Caco-2 (cell line): ENCODE measurements at regions not wholly inside any gene's neighbourhood (a gene's known extent, or its start where the extent isn't known, plus 50 kb on each side); places are given as distances from the start of the nearest gene placed in this dataset.

Experiments
- BruUV-seq: library from RNA; stranded (reverse); fragments of 400-500 nt; replicated peaks from 2 replicates; lab custom pipeline; 2021; lab: Mats Ljungman, UMichigan
- CTCF ChIA-PET: fragments of 300-600 bp; sonication (Branson Sonifier 250); formaldehyde crosslinking; loops from one replicate; lab custom pipeline; 2022; ENCODE audit warnings: antibody characterized with exemption; lab: Charles Lee
- POLR2A ChIA-PET: fragments of 300-600 bp; sonication (Branson Sonifier 250); formaldehyde crosslinking; loops from one replicate; lab custom pipeline; 2022; ENCODE audit warnings: antibody characterized with exemption; lab: Charles Lee
- DNase-seq, 2 experiments: peaks; one replicate each; pipeline versions ENCODE4 v3.0.0 to v3.0.0-alpha.2; 2020 to 2022
- H3K27me3 ChIP-seq: replicated peaks from 2 replicates; pipeline ENCODE4 v1.6.0; 2011; ENCODE audit warnings: low read length; ENCODE audit not compliant: control insufficient read depth, insufficient read depth
- H3K36me3 ChIP-seq: 2 replicates; pipeline ENCODE4 v1.5.1; 2011; ENCODE audit warnings: low read length; ENCODE audit not compliant: control insufficient read depth, insufficient read depth
- H3K4me1 ChIP-seq: fragments of 250-450 bp; sonication (Bioruptor Pico); 2 replicates; pipeline ENCODE4 v1.5.1; 2020; ENCODE audit warnings: mild to moderate bottlenecking
- H3K4me3 ChIP-seq: 2 replicates; pipeline ENCODE4 v1.5.1; 2011; ENCODE audit warnings: low read depth, mild to moderate bottlenecking, control low read depth, low read length
- H3K9me3 ChIP-seq: fragments of 250-450 bp; sonication (Bioruptor Pico); 2 replicates; pipeline ENCODE4 v1.5.1; 2020; ENCODE audit warnings: mild to moderate bottlenecking, moderate library complexity
- H3K27ac Mint-ChIP-seq: one replicate; pipeline ENCODE4 v1.8.0; 2022; ENCODE audit warnings: mixed read lengths; ENCODE audit not compliant: unreplicated experiment
- H3K27me3 Mint-ChIP-seq: one replicate; pipeline ENCODE4 v1.8.0; 2022; ENCODE audit warnings: mixed read lengths; ENCODE audit not compliant: insufficient read depth, unreplicated experiment
- H3K36me3 Mint-ChIP-seq: one replicate; pipeline ENCODE4 v1.8.0; 2022; ENCODE audit warnings: mild to moderate bottlenecking, mixed read lengths; ENCODE audit not compliant: insufficient read depth, unreplicated experiment
- H3K4me1 Mint-ChIP-seq: one replicate; pipeline ENCODE4 v1.8.0; 2022; ENCODE audit warnings: low read depth, mixed read lengths; ENCODE audit not compliant: unreplicated experiment
- H3K4me3 Mint-ChIP-seq: one replicate; pipeline ENCODE4 v1.8.0; 2022; ENCODE audit warnings: mild to moderate bottlenecking, moderate library complexity, mixed read lengths; ENCODE audit not compliant: unreplicated experiment
- H3K9me3 Mint-ChIP-seq: one replicate; pipeline ENCODE4 v1.8.0; 2022; ENCODE audit warnings: mixed read lengths; ENCODE audit not compliant: unreplicated experiment
- CTCF ChIP-seq, 2 experiments: fragments of 200-600 bp in 1 of 2; IDR thresholded peaks; 1 replicate in 1 of 2; 2 replicates in 1 of 2; pipeline versions ENCODE4 v1.5.1 to v1.8.0; 2011 to 2022; ENCODE audit warnings: antibody characterized with exemption in 1 of 2, control low read depth in 1 of 2, inconsistent platforms in 1 of 2, low read depth in 1 of 2, low read length in 1 of 2, mild to moderate bottlenecking in 1 of 2, moderate library complexity in 1 of 2; ENCODE audit not compliant: insufficient read depth in 1 of 2, severe bottlenecking in 1 of 2, unreplicated experiment in 1 of 2
- intact Hi-C: fragments of 100-400 bp; cut with micrococcal nuclease; formaldehyde crosslinking; loops from one replicate; pipeline ENCODE4 v1.10.0; 2022; ENCODE audit not compliant: unreplicated experiment

DNA sequence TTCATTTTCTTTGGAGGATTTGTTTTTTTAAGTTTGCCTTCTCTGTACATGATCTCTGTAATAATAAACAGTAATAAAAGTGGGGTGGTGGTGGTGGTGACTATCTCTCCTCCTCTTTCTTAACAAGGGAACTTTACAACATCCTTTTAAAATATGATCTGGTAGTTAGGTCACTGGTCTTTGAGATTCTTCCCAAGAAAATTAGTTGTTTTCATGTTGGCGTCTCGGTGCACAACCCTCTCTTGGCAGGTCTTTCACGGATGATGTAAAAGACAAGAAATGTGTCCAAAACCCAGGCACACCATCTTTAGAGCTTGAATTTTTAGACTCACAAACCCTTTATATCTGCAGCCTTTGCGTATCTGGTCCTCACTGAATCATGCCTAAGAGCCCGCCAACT lies 488.5 kb upstream of the TBX3 start:
- Histone ChIP-seq H3K36me3 (no peaks in the 10 kb centered on the region), H3K4me3 (no peak overlapping the region), H3K27me3 (no peaks in the 10 kb centered on the region), H3K9me3 (no peaks in the 10 kb centered on the region), H3K4me1 (no peaks in the 10 kb centered on the region)
- no peaks in the 10 kb centered on the region for H3K9me3 Mint-ChIP-seq
- intact Hi-C loops: no loop called here
- H3K4me1 Mint-ChIP-seq: no peaks in the 10 kb centered on the region
- H3K27me3 Mint-ChIP-seq: no peaks in the 10 kb centered on the region
- DNase-seq: no peak
- ChIA-PET CTCF (no interaction called here), POLR2A (no interaction called here)
- H3K27ac Mint-ChIP-seq: no peak overlapping the region
- no peaks in the 10 kb centered on the region for H3K36me3 Mint-ChIP-seq
- no peak overlapping the region for H3K4me3 Mint-ChIP-seq
- TF ChIP-seq CTCF (IDR thresholded peaks at IDR 0.05; ENCODE audit: insufficient read depth in 1 of 2, low read depth in 1 of 2, low read length in 1 of 2, severe bottlenecking in 1 of 2, unreplicated experiment in 1 of 2): no peak
- BruUV-seq: no TSS peak

DNA sequence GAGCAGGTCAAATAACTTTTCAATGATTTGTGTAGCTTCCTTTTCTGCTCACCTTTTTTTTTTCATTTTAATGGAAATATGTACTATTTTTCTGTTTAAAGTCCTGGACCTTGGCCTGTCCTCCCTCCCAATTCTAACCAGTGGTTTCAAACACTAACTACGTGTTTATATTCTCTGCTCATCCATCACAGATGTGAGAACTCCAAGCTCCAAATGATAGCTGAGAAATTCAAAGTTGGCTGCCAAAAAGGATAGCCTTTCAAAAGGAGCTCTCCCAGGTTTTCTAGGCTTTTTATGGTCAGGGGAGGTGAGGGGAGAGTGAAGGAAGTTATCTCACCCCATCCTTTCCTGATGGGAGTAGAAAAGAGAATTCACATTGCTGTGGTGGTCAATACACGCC lies 486.0 kb upstream of the TBX3 start:
- Mint-ChIP-seq H3K27me3 (no peaks in the 10 kb centered on the region), H3K27ac (no peak overlapping the region), H3K9me3 (no peaks in the 10 kb centered on the region), H3K4me1 (no peaks in the 10 kb centered on the region), H3K36me3 (no peaks in the 10 kb centered on the region), H3K4me3 (no peak overlapping the region)
- ChIA-PET CTCF (no interaction called here), POLR2A (no interaction called here)
- Histone ChIP-seq H3K4me1 (peaks cover 7% of the 10 kb centered on the region), H3K27me3 (no peaks in the 10 kb centered on the region), H3K36me3 (no peaks in the 10 kb centered on the region), H3K4me3 (no peak overlapping the region), H3K9me3 (no peaks in the 10 kb centered on the region)
- intact Hi-C loops: no loop called here
- TF ChIP-seq CTCF (IDR thresholded peaks at IDR 0.05; ENCODE audit: insufficient read depth in 1 of 2, low read depth in 1 of 2, low read length in 1 of 2, severe bottlenecking in 1 of 2, unreplicated experiment in 1 of 2): no peak
- no TSS peak for BruUV-seq
- DNase-seq: no peak

- intact Hi-C loops: loop anchor here (1.0 kb wide), 1 partner anchor 499 kb away; no protein-coding TSS in a partner anchor
- peaks cover 21% of the 10 kb centered on the region for H3K4me1 ChIP-seq
- no peak for DNase-seq
- H3K27ac Mint-ChIP-seq: no peak overlapping the region
- H3K27me3 Mint-ChIP-seq: no peaks in the 10 kb centered on the region
- ChIA-PET POLR2A (no interaction called here), CTCF (interaction anchor here (0.6 to 1.5 kb wide), 5 partner anchors 232 to 1341 kb away, joined by 3 to 7 read pairs (median 5); partner anchors contain the start of gene TBX3)
- no peak overlapping the region for H3K4me3 ChIP-seq
- peak in 1 of 2 experiments; percentile 11 for TF ChIP-seq CTCF (IDR thresholded peaks at IDR 0.05; ENCODE audit: insufficient read depth in 1 of 2, low read depth in 1 of 2, low read length in 1 of 2, severe bottlenecking in 1 of 2, unreplicated experiment in 1 of 2)
- BruUV-seq: no TSS peak
- H3K27me3 ChIP-seq: no peaks in the 10 kb centered on the region
- H3K9me3 ChIP-seq: no peaks in the 10 kb centered on the region
- H3K4me1 Mint-ChIP-seq: peaks cover 10% of the 10 kb centered on the region
- H3K4me3 Mint-ChIP-seq: no peak overlapping the region
- H3K36me3 ChIP-seq: no peaks in the 10 kb centered on the region
- H3K36me3 Mint-ChIP-seq: no peaks in the 10 kb centered on the region
- H3K9me3 Mint-ChIP-seq: no peaks in the 10 kb centered on the region
Measured at GRCh38 chr12:115166698-115167315, 482.8 kb upstream of the TBX3 start.
